GM12878 (cell line): ENCODE measurements at regions not wholly inside any gene's neighbourhood (a gene's known extent, or its start where the extent isn't known, plus 50 kb on each side); places are given as distances from the start of the nearest gene placed in this dataset.

Experiments
- ATAC-seq: fragments of 200-7000 bp; cut with Tn5 transposase; 3 replicates; pipeline ENCODE4 v1.9.1; 2020; ENCODE audit warnings: mild to moderate bottlenecking, moderate library complexity
- BruUV-seq: library from RNA; stranded (reverse); fragments of 400-500 nt; replicated peaks from 2 replicates; lab custom pipeline; 2021; lab: Mats Ljungman, UMichigan
- CTCF ChIA-PET: fragments of 300-600 bp; sonication (Branson Sonifier 250); formaldehyde crosslinking; extraction: SDS; loops from one replicate; lab custom pipeline; 2021; ENCODE audit warnings: inconsistent platforms; lab: Yijun Ruan, JAX
- POLR2A ChIA-PET: fragments of 350-600 bp; formaldehyde crosslinking; extraction: SDS; loops from one replicate; lab custom pipeline; 2021; ENCODE audit warnings: inconsistent platforms; lab: Charles Lee
- RAD21 ChIA-PET: fragments of 300-600 bp; sonication (Branson Sonifier 250); formaldehyde crosslinking; loops from one replicate; lab custom pipeline; 2023; ENCODE audit warnings: antibody characterized with exemption; ENCODE audit not compliant: unreplicated experiment; lab: Charles Lee
- SMC1A ChIA-PET: fragments of 300-600 bp; sonication (Branson Sonifier 250); formaldehyde crosslinking; loops from one replicate; lab custom pipeline; 2023; ENCODE audit not compliant: unreplicated experiment, uncharacterized antibody; lab: Charles Lee
- DNase-seq: peaks from one replicate; pipeline ENCODE4 v3.0.0-alpha.2; 2011; ENCODE audit warnings: low read depth, low spot score
- FAIRE-seq: peaks from 3 replicates; lab custom pipeline; 2011; peaks lifted over from hg19 to GRCh38; lab: Jason Lieb, UNC
- H2AFZ ChIP-seq: 2 replicates; pipeline ENCODE4 v1.6.0; 2011; ENCODE audit warnings: low read depth, low read length, control low read depth; ENCODE audit not compliant: control insufficient read depth
- H3K27ac ChIP-seq: 2 replicates; pipeline ENCODE4 v1.5.1; 2011; ENCODE audit warnings: control low read depth; ENCODE audit not compliant: control insufficient read depth, insufficient read depth
- H3K27me3 ChIP-seq, 2 experiments: replicated peaks in 1 of 2; 2 replicates each; pipeline versions ENCODE4 v1.6.0 to v1.6.1; 2011; ENCODE audit warnings: low read length in 1 of 2; ENCODE audit not compliant: control insufficient read depth in 2 of 2, insufficient read depth in 2 of 2
- H3K36me3 ChIP-seq, 2 experiments: 2 replicates each; pipeline ENCODE4 v1.5.1; 2011; ENCODE audit warnings: low read length in 1 of 2; ENCODE audit not compliant: control insufficient read depth in 2 of 2, insufficient read depth in 2 of 2
- H3K4me1 ChIP-seq: 2 replicates; pipeline ENCODE4 v1.6.1; 2011; ENCODE audit warnings: mild to moderate bottlenecking, low read length, moderate library complexity, mixed read lengths; ENCODE audit not compliant: control insufficient read depth, insufficient read depth
- H3K4me2 ChIP-seq: 2 replicates; pipeline ENCODE4 v1.6.0; 2011; ENCODE audit warnings: control low read depth; ENCODE audit not compliant: control insufficient read depth, insufficient read depth
- H3K4me3 ChIP-seq: fragments of 200-600 bp; sonication (generic); 2 replicates; pipeline ENCODE4 v1.5.1; 2016
- H3K79me2 ChIP-seq: 2 replicates; pipeline ENCODE4 v1.6.0; 2011; ENCODE audit warnings: low read length; ENCODE audit not compliant: control insufficient read depth, insufficient read depth
- H3K9ac ChIP-seq: 2 replicates; pipeline ENCODE4 v1.8.0; 2011; ENCODE audit warnings: low read length, control low read depth, mixed read lengths; ENCODE audit not compliant: control insufficient read depth, insufficient read depth
- H3K9me3 ChIP-seq: replicated peaks from 3 replicates; pipeline ENCODE4 v1.5.1; 2011; ENCODE audit warnings: mild to moderate bottlenecking, low read length; ENCODE audit not compliant: control insufficient read depth, insufficient read depth
- H4K20me1 ChIP-seq: 2 replicates; pipeline ENCODE4 v1.6.0; 2011; ENCODE audit not compliant: control insufficient read depth, insufficient read depth
- BACH1 ChIP-seq: fragments of 450-650 bp; IDR thresholded peaks from 2 replicates; pipeline ENCODE4 v1.6.1; 2017; ENCODE audit warnings: mild to moderate bottlenecking, borderline replicate concordance
- EGR1 ChIP-seq, 2 experiments: IDR thresholded peaks; 1 replicate in 1 of 2; 2 replicates in 1 of 2; pipeline ENCODE4 v1.6.1; 2011 to 2012; ENCODE audit warnings: low read depth in 2 of 2, low read length in 2 of 2, borderline replicate concordance in 1 of 2, mild to moderate bottlenecking in 1 of 2, moderate library complexity in 1 of 2
- IKZF1 ChIP-seq: fragments of 450-650 bp; conservative IDR thresholded peaks from 2 replicates; pipeline ENCODE4 v1.6.1; 2017; ENCODE audit warnings: antibody characterized with exemption, mild to moderate bottlenecking
- IRF4 ChIP-seq: IDR thresholded peaks from 2 replicates; pipeline ENCODE4 v1.6.1; 2011; ENCODE audit warnings: low read depth, low read length
- JUND ChIP-seq: IDR thresholded peaks from 2 replicates; pipeline ENCODE4 v1.6.1; 2012; ENCODE audit warnings: low read depth, mild to moderate bottlenecking, low read length, improper control_type of control experiment, moderate library complexity
- MAX ChIP-seq: IDR thresholded peaks from 2 replicates; pipeline ENCODE4 v1.6.1; 2012; ENCODE audit warnings: low read depth, low read length, improper control_type of control experiment
- PML ChIP-seq: IDR thresholded peaks from 2 replicates; pipeline ENCODE4 v1.6.1; 2012; ENCODE audit warnings: low read length, inconsistent platforms
- RCOR1 ChIP-seq: conservative IDR thresholded peaks from 2 replicates; pipeline ENCODE4 v1.6.1; 2012; ENCODE audit warnings: low read depth, low read length, improper control_type of control experiment
- ZBTB11 ChIP-seq: fragments of 450-650 bp; formaldehyde crosslinking; IDR thresholded peaks from 2 replicates; pipeline ENCODE4 v1.5.0; 2022; ENCODE audit warnings: mild to moderate bottlenecking, missing genetic modification characterization
- ZNF274 ChIP-seq: IDR thresholded peaks from one replicate; pipeline ENCODE4 v1.8.0; 2011; ENCODE audit not compliant: insufficient read length, insufficient read depth
- WGBS: methylation state at CpG from one replicate; pipeline ENCODE4 v1.1.6; 2016; ENCODE audit warnings: low lambda C conversion rate; ENCODE audit not compliant: insufficient replicate concordance, insufficient coverage; ENCODE audit errors: missing lambda C conversion rate; 5-methylcytosine and 5-hydroxymethylcytosine counted together
- in situ Hi-C: fragments of 300-500 bp; cut with MboI; formaldehyde crosslinking; loops from 9 replicates; pipeline ENCODE4 v1.14.3; 2018; ENCODE audit warnings: mixed read lengths
- intact Hi-C: fragments of 100-400 bp; cut with micrococcal nuclease; formaldehyde crosslinking; loops from one replicate; pipeline ENCODE4 v1.14.2; 2022; ENCODE audit not compliant: unreplicated experiment

GRCh38 chr4:24392613-24393012 is 191.7 kb downstream of the DHX15 start:
- peaks cover 0 to 3% of the 10 kb centered on the region in 2 experiments; a peak in 2 of 4 replicates for H3K27me3 ChIP-seq
- WGBS, result 49% methylated on average over 5 of the region's 5 CpGs
- no peaks in the 10 kb centered on the region for H3K4me1 ChIP-seq
- intact Hi-C loops, result no loop called here
- H3K9ac ChIP-seq, result no peak overlapping the region
- H3K36me3 ChIP-seq, result no peaks in the 10 kb centered on the region
- H3K4me2 ChIP-seq, result no peak overlapping the region
- no peak for DNase-seq
- no peak for ATAC-seq
- H2AFZ ChIP-seq, result no peak overlapping the region
- RAD21 ChIA-PET, result no interaction called here
- H3K9me3 ChIP-seq, result no peaks in the 10 kb centered on the region
- H4K20me1 ChIP-seq, result no peaks in the 10 kb centered on the region
- BruUV-seq, result no TSS peak
- H3K27ac ChIP-seq, result no peak overlapping the region
- in situ Hi-C loops, result no loop called here
- no peak for FAIRE-seq
- POLR2A ChIA-PET, result interaction anchor here (0.6 kb wide), 1 partner anchor 217 kb away, joined by 7 read pairs; no protein-coding TSS in a partner anchor
- SMC1A ChIA-PET, result interaction anchor here (0.5 to 1.1 kb wide), 2 partner anchors 9 to 11 kb away, joined by 3 read pairs; no protein-coding TSS in a partner anchor
- TF ChIP-seq MAX (no peak), RCOR1 (no peak), JUND (no peak), BACH1 (no peak), ZBTB11 (CRISPR knock-in tag) (no peak), ZNF274 (no peak), IRF4 (no peak), PML (no peak), EGR1 (IDR thresholded peaks at IDR 0.05; ENCODE audit: borderline replicate concordance in 1 of 2, low read depth in 2 of 2, low read length in 2 of 2) (no peak), IKZF1 (no peak)
- H3K79me2 ChIP-seq, result no peaks in the 10 kb centered on the region
- CTCF ChIA-PET, result no interaction called here
- H3K4me3 ChIP-seq, result no peak overlapping the region
